Activated effector memory CD4-positive, alpha-beta T cell treated with anti-CD3 and anti-CD28 coated beads, Interleukin-2, amount 50 U/mL, for 16 hours (primary cell): ENCODE measurements at regions not wholly inside any gene's neighbourhood (a gene's known extent, or its start where the extent isn't known, plus 50 kb on each side); places are given as distances from the start of the nearest gene placed in this dataset.

Source experiments
- DNase-seq: peaks from one replicate; pipeline ENCODE4 v3.0.0-alpha.2; 2020

DNA sequence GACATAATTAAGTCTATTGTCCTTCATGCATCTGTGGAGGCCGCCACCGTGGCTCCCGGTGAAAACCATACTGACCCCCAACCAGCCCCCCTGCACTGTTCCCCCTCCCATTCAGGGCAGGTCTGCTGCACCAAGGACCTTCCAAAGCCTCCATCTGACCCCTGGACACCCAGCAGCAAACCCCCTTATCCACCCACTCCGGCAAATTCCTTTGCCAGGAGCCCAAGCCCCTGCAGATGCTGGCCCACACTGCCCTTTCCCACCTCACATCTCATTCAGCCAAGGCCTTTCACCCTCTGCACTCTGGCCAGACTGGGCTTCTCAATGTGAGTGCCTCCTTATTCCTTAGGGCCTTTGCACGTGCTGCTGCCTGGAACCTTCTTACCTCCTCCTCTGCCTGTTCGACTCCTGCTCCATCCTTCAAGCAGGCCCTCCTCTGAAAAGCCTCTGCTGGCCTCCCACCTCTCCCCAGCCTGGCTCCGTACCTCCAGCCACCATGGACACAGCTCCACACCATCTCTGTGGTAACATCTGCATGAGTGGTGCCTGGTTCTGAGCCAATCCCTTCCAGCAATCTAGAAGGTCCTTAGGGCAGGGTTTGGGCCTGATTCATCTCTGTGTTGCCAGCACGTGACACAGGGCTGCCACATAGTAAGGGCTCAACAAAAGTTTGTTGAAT is 230.7 kb downstream of the BCL11B start:
- DNase-seq: peak; percentile 50

GRCh38 chr14:99041820-99042174 is 230.2 kb downstream of the BCL11B start:
- DNase-seq: peak; percentile 28

DNA sequence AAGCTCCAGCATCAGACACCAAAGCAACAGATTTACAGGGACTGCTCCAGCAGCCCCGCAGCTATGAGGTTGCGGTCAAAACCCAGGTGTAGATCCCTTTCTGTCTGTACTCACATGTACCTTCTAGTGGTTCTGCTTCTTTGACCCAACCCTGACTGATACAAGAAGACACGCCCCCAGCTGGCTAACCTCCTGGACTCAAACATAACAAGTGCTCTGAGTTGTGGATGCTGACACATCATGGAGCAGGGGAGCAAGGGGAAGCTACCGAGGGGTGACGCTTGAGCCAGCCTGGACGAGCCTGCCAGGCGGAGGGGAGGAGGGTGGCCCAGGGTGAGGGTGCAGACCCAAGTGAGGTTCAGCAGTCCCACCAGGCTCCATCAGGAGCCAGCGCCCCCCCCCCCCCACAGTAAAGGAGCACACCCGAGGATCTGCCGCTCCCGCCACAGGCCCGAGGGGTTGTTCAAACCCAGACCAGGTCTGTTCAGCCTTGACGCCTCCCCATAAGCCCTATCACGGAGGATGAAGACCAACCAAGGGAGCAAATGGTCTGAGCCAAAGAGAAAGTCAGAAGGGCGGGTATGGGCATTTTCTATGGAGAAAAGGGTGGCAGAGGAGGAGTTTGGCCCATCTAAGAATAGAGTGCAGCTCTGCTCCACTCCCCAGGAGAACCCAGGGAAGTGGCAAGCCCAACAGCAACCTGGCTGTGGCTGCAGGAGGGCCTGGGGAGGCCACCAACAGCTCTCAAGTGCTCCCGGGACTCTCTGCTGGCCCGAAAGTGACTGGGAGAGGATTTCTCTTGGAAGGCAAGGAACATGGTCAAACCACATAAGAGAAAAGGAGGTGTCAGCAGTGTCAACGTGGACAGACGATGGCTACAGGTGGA is 229.4 kb downstream of the BCL11B start:
- DNase-seq: peak; percentile 30

GRCh38 chr14:99043267-99043615 is 228.8 kb downstream of the BCL11B start:
- DNase-seq: no peak

DNA sequence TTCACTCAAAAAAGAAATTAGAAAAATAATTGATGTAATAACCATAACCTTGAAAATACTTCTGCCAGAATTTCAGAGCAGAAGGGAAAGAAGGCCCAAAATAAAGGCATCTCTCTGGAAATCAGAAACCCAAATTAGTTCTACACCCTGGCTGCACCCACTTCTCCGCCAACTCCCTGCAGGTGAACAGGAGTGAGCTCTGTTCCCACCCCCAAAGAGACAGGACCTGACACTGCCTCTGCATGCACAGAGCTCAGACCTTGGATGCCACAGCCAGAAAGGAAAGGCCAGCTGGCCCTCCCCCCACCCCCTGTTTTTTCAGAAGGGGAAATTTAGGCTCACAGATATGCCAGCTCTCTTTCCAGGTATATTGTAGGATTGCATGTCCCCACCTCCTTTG is 228.2 kb downstream of the BCL11B start:
- DNase-seq: no peak

GRCh38 chr14:99047441-99048031 is 224.5 kb downstream of the BCL11B start:
- peak; percentile 25 for DNase-seq

- DNase-seq: no peak
Measured at GRCh38 chr14:99050309-99050708, 221.7 kb downstream of the BCL11B start.

DNA sequence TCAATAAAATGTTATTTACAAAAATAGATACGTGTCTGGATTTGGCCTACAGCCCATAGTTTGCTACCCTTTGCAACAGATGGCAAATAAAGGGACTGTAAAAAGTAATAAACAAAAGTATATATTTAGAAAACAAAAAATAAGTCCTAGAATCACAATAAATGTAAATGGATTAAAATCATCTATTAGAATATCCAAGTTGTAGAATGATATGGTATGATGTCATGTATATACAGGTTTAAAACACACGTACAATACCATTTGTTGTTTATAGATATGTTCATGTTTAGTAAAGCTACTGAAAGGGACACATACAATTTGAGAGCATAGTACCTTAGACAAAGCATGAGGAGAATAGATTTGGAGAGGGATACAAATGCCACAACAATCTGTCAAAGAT is 219.5 kb downstream of the BCL11B start:
- DNase-seq: no peak

DNA sequence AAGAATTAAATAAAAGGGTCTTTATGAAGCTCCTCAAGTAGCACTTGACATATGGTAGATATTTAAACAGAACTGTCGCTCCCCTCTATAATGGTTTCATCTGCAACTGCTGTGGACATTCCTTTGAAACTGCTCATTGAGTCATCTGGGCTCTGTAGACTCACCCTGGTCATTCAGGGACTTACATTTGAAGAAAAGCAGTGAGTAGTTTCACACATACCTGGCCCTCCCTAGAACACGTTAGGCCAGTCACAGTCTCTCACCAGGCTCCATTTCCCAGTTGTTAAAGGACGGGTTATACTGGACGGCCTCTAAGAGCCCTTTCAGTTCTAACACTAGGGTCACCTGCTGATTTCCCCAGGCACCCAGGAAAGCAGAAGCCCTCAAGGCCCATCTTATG is 217.0 kb downstream of the BCL11B start:
- DNase-seq: no peak

DNA sequence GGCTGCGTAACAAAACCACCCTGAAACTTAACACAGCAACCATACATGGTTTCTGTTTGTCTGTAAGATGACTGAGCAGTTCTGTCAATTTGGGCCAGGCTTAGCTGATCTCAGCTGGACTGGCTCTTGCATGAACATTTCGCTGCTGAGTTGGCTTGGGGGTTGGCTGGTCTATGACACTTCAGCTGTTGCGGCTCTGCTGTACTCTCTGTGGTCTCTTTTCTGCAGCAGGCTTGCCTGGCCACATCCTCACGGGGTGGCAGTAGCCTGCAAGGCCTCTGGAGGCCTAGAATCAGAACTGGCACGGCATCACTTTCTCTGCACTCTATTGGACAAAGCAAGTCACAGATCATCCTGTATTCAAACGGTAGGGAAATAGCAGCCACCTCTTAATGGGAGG is 216.2 kb downstream of the BCL11B start:
- peak; percentile 71 for DNase-seq

- no peak for DNase-seq
Measured at GRCh38 chr14:99057576-99058083, 214.4 kb downstream of the BCL11B start.

- no peak for DNase-seq
Measured at GRCh38 chr14:99058542-99058941, 213.5 kb downstream of the BCL11B start.

DNA sequence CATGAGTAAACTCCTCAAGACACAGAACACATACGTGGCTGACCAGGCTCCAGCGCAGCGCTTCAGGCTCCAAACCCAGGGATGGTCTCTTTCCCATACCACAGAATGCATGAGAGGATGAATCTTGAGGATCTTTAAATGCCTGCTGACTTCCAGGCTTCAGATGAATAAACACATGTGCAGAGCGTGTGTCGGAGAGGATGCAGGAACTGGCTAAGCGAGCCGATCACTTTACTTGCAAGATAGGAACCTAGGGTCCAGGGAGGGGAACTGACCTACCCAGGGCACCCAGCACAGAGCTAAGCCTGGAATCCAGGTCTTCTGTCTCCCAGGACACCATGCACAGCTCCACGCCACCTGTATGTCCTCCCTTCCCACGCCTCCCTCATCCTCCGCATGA is 209.8 kb downstream of the BCL11B start:
- DNase-seq: no peak

GRCh38 chr14:99062772-99063418 is 209.1 kb downstream of the BCL11B start:
- no peak for DNase-seq

GRCh38 chr14:99063620-99064225 is 208.3 kb downstream of the BCL11B start:
- DNase-seq: no peak

DNA sequence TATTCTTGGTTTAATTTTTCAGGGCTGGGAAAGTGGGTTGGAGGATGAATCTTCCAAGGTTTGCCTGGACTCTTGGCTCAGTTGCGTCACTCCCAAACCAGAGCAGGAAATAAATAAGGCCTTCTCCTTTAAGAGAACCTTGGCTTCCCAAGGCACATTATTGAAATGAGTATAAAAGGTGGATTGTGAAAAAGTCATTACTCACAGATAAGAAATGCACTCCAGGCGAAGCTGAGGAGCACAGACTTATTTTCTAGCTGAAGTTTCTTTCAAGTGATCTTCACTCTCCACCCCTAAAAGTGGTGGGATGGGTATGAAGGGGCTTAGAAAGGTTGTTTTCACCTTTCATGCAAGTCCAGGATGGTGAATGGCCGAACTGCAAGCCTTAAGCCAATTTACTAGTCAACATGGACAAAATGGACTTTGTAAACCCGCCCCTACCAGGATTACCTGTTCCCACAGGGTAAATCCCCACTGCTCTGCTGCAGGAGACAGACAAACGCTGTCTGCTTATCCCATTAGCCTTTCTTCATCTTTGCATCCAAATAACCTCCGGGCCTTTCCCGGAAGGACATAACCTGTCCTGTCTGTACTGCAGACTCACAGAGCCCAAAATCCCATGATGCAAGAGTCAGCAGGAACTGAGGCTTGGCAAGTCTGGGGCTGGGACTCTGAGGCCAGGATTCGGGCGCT is 207.6 kb downstream of the BCL11B start:
- no peak for DNase-seq

DNA sequence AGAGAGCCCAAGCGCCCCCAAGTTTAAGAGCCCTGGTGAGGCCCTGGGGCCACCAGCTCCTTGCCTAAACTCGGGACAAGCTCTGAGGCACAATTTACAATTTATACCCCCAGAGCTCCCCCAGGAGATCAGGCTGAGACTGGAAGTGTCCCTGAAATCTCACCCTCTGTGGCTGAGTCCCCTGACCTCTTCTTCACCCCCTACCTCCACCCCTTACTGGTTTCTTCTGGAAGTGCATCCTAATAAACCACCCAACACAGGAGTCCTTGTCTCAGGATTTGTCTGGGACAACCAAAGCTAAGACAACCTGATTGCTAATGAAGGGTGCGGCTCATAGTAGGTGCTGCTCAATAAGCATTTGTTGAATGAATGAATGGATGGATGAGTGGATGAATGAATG is 206.4 kb downstream of the BCL11B start:
- no peak for DNase-seq

GRCh38 chr14:99066378-99066777 is 205.6 kb downstream of the BCL11B start:
- DNase-seq: no peak

DNA sequence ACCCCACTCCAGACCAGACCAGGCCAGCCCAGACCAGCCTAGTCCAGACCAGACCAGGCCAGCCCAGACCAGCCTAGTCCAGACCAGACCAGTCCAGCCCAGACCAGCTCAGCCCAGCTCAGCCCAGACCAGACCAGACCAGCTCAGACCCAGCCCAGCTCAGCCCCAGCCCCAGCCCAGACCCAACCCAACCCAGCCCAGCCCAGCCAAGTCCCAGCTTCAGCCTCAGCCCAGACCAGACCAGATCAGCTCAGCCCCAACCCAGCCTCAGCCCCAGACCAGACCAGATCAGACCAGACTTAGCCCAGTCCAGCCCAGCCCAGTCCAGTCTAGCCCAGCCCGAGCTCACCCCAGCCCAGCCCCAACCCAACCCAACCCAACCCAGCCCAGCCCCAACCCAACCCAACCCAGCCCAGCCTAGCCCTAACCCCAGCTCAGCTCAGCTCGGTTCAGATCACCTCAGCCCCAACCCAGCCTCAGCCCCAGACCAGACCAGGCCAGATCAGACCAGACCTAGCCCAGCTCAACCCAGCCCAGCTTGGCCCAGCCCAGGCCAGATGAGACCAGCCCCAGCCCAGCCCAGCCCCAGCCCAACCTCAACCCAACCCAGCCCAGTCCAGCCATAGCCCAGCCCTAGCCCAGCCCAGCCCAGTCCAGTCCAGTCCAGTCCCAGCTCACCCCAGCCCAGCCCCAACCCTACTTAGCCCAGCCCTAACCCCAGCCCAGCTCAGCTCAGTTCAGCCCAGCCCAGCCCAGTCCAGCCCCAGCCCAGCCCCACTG is 204.7 kb downstream of the BCL11B start:
- no peak for DNase-seq

- no peak for DNase-seq
Measured at GRCh38 chr14:99067927-99068326, 204.1 kb downstream of the BCL11B start.

DNA sequence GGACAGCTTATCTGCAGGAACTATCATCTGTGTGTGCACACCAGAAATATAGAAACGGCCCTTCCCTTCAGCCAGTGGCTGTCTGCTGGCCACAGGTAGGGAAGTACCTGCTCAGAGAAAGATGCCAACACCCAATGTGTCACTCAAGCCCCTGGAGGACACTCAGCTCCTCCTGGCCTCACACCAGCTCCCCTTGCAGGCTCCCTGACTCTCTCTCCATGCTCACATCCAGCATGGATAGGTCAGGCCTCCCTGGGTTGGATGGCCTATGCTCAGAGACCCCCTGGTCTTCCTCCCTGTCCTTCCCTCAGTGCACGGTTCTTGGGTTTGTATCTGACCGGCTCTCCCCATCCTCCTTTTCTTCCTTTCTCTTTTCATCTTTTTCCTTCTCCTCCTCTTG is 202.1 kb downstream of the BCL11B start:
- no peak for DNase-seq

DNA sequence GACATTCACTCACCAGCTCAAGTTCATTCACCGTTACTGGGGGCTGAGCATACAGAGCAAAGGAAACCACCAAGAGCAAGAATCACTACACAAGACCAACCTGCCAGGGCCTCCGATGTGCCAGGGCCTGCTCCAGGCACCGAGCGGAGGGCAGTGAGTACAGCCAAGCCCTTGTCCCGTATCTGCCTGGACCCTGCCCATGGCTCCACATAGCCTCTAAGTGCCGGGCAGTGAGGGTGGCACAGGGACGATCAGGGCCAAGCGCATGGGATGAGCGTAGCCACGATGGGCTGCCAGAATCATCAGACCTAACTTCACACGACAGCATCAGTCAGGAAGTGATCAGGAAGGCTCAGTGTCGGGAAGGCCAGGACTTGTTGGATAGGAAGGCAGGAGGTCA is 199.6 kb downstream of the BCL11B start:
- no peak for DNase-seq
